WTC11 (cell line): ENCODE measurements at regions not wholly inside any gene's neighbourhood (a gene's known extent, or its start where the extent isn't known, plus 50 kb on each side); places are given as distances from the start of the nearest gene placed in this dataset.

Experiments used
- ATAC-seq: fragments of 200-7000 bp; cut with Tn5 transposase; 2 replicates; pipeline ENCODE4 v1.10.0; 2021; ENCODE audit warnings: mild to moderate bottlenecking, moderate library complexity
- CTCF ChIA-PET: fragments of 300-600 bp; sonication (Branson Sonifier 250); formaldehyde crosslinking; loops from one replicate; lab custom pipeline; 2021; ENCODE audit warnings: antibody characterized with exemption; lab: Charles Lee
- POLR2A ChIA-PET: fragments of 350-600 bp; sonication (Branson Sonifier 250); formaldehyde crosslinking; loops from one replicate; lab custom pipeline; 2021; ENCODE audit warnings: antibody characterized with exemption; lab: Charles Lee
- DNase-seq: peaks from one replicate; pipeline ENCODE4 v3.0.0; 2021; ENCODE audit warnings: low spot score
- H3K27ac Mint-ChIP-seq: 2 replicates; pipeline ENCODE4 v1.8.0; 2021; ENCODE audit warnings: mixed read lengths
- H3K27me3 Mint-ChIP-seq: 2 replicates; pipeline ENCODE4 v1.8.0; 2021; ENCODE audit warnings: low read depth, mild to moderate bottlenecking, moderate library complexity, mixed read lengths
- H3K36me3 Mint-ChIP-seq: 2 replicates; pipeline ENCODE4 v1.8.0; 2021; ENCODE audit warnings: mixed read lengths
- H3K4me1 Mint-ChIP-seq: 2 replicates; pipeline ENCODE4 v1.8.0; 2022; ENCODE audit warnings: mixed read lengths
- H3K4me3 Mint-ChIP-seq: 2 replicates; pipeline ENCODE4 v1.8.0; 2021; ENCODE audit warnings: mild to moderate bottlenecking, moderate library complexity, mixed read lengths
- H3K9me3 Mint-ChIP-seq: 2 replicates; pipeline ENCODE4 v1.8.0; 2021; ENCODE audit warnings: mixed read lengths
- AR ChIP-seq: fragments of 250-450 bp; sonication (Bioruptor Pico); IDR thresholded peaks from 2 replicates; pipeline ENCODE4 v1.9.0; 2021; ENCODE audit warnings: mild to moderate bottlenecking
- ATF1 ChIP-seq: sonication (generic); formaldehyde crosslinking; IDR thresholded peaks from 2 replicates; pipeline ENCODE4 v1.8.1; 2023; ENCODE audit warnings: mild to moderate bottlenecking, moderate library complexity, missing genetic modification reagents
- CREB1 ChIP-seq: sonication (generic); formaldehyde crosslinking; IDR thresholded peaks from 2 replicates; pipeline ENCODE4 v1.8.0; 2023; ENCODE audit warnings: mild to moderate bottlenecking, missing genetic modification reagents
- CREM ChIP-seq: sonication (generic); formaldehyde crosslinking; IDR thresholded peaks from 2 replicates; pipeline ENCODE4 v1.8.1; 2022; ENCODE audit warnings: mild to moderate bottlenecking, missing genetic modification reagents, moderate library complexity
- ELF4 ChIP-seq: sonication (generic); formaldehyde crosslinking; IDR thresholded peaks from 2 replicates; pipeline ENCODE4 v1.8.1; 2022; ENCODE audit warnings: low read depth, mild to moderate bottlenecking, moderate library complexity, missing genetic modification reagents
- FOXK1 ChIP-seq: sonication (generic); formaldehyde crosslinking; IDR thresholded peaks from 2 replicates; pipeline ENCODE4 v1.8.0; 2022; ENCODE audit warnings: mild to moderate bottlenecking, moderate library complexity, missing genetic modification reagents
- KAT7 ChIP-seq: sonication (generic); formaldehyde crosslinking; IDR thresholded peaks from 2 replicates; pipeline ENCODE4 v1.8.1; 2023; ENCODE audit warnings: missing genetic modification reagents, mild to moderate bottlenecking, borderline replicate concordance
- NFE2L1 ChIP-seq: sonication (generic); formaldehyde crosslinking; IDR thresholded peaks from 2 replicates; pipeline ENCODE4 v1.8.1; 2023; ENCODE audit warnings: missing genetic modification reagents
- NR1H2 ChIP-seq: sonication (generic); formaldehyde crosslinking; IDR thresholded peaks from 2 replicates; pipeline ENCODE4 v1.9.0; 2021; ENCODE audit warnings: mild to moderate bottlenecking, moderate library complexity, missing genetic modification reagents
- NR2C2 ChIP-seq: sonication (generic); formaldehyde crosslinking; IDR thresholded peaks from 2 replicates; pipeline ENCODE4 v1.8.0; 2022; ENCODE audit warnings: mild to moderate bottlenecking, missing genetic modification reagents
- SP1 ChIP-seq: sonication (generic); formaldehyde crosslinking; conservative IDR thresholded peaks from 2 replicates; pipeline ENCODE4 v1.8.1; 2022; ENCODE audit warnings: missing genetic modification reagents
- ZMAT4 ChIP-seq: fragments of 250-450 bp; sonication (Bioruptor Pico); IDR thresholded peaks from 2 replicates; pipeline ENCODE4 v1.9.0; 2021; ENCODE audit warnings: mild to moderate bottlenecking
- ZNF121 ChIP-seq: sonication (generic); formaldehyde crosslinking; IDR thresholded peaks from 2 replicates; pipeline ENCODE4 v1.8.0; 2023; ENCODE audit warnings: missing genetic modification reagents
- ZNF396 ChIP-seq: fragments of 250-450 bp; sonication (Bioruptor Pico); IDR thresholded peaks from 2 replicates; pipeline ENCODE4 v1.8.0; 2021; ENCODE audit warnings: mild to moderate bottlenecking, moderate library complexity, borderline replicate concordance
- TF ChIP-seq, protein P1 (sequence below): fragments of 250-450 bp; sonication (Bioruptor Pico); IDR thresholded peaks from 2 replicates; pipeline ENCODE4 v1.9.0; 2021; ENCODE audit warnings: mild to moderate bottlenecking, borderline replicate concordance
- TF ChIP-seq, protein P2 (sequence below): sonication (generic); formaldehyde crosslinking; IDR thresholded peaks from 2 replicates; pipeline ENCODE4 v1.8.0; 2022; ENCODE audit warnings: mild to moderate bottlenecking, missing genetic modification reagents
- TF ChIP-seq, protein P3 (sequence below): fragments of 200-600 bp; IDR thresholded peaks from 2 replicates; pipeline ENCODE4 v1.8.0; 2022; ENCODE audit warnings: antibody characterized with exemption
- TF ChIP-seq, protein P4 (sequence below): sonication (generic); formaldehyde crosslinking; IDR thresholded peaks from 2 replicates; pipeline ENCODE4 v1.8.1; 2023; ENCODE audit warnings: mild to moderate bottlenecking, missing genetic modification reagents, moderate library complexity
- TF ChIP-seq, protein P5 (sequence below): sonication (generic); formaldehyde crosslinking; IDR thresholded peaks from 2 replicates; pipeline ENCODE4 v1.8.1; 2023; ENCODE audit warnings: mild to moderate bottlenecking, moderate library complexity, missing genetic modification reagents

- no peak for TF ChIP-seq ZNF396
- no peak for TF ChIP-seq ELF4 (CRISPR knock-in tag)
- no peak for TF ChIP-seq CREM (CRISPR knock-in tag)
- no peak for TF ChIP-seq ATF1 (CRISPR knock-in tag)
- TF ChIP-seq SP1 (CRISPR knock-in tag): no peak
- TF ChIP-seq, protein P1, sequence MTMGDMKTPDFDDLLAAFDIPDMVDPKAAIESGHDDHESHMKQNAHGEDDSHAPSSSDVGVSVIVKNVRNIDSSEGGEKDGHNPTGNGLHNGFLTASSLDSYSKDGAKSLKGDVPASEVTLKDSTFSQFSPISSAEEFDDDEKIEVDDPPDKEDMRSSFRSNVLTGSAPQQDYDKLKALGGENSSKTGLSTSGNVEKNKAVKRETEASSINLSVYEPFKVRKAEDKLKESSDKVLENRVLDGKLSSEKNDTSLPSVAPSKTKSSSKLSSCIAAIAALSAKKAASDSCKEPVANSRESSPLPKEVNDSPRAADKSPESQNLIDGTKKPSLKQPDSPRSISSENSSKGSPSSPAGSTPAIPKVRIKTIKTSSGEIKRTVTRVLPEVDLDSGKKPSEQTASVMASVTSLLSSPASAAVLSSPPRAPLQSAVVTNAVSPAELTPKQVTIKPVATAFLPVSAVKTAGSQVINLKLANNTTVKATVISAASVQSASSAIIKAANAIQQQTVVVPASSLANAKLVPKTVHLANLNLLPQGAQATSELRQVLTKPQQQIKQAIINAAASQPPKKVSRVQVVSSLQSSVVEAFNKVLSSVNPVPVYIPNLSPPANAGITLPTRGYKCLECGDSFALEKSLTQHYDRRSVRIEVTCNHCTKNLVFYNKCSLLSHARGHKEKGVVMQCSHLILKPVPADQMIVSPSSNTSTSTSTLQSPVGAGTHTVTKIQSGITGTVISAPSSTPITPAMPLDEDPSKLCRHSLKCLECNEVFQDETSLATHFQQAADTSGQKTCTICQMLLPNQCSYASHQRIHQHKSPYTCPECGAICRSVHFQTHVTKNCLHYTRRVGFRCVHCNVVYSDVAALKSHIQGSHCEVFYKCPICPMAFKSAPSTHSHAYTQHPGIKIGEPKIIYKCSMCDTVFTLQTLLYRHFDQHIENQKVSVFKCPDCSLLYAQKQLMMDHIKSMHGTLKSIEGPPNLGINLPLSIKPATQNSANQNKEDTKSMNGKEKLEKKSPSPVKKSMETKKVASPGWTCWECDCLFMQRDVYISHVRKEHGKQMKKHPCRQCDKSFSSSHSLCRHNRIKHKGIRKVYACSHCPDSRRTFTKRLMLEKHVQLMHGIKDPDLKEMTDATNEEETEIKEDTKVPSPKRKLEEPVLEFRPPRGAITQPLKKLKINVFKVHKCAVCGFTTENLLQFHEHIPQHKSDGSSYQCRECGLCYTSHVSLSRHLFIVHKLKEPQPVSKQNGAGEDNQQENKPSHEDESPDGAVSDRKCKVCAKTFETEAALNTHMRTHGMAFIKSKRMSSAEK (CRISPR knock-in tag): no peak
- TF ChIP-seq CREB1 (CRISPR knock-in tag): no peak
- TF ChIP-seq FOXK1 (CRISPR knock-in tag): no peak
These were observed 391.5 kb downstream of the GASK1B start (continued) for GRCh38 chr4:157781361-157781760.

DNA sequence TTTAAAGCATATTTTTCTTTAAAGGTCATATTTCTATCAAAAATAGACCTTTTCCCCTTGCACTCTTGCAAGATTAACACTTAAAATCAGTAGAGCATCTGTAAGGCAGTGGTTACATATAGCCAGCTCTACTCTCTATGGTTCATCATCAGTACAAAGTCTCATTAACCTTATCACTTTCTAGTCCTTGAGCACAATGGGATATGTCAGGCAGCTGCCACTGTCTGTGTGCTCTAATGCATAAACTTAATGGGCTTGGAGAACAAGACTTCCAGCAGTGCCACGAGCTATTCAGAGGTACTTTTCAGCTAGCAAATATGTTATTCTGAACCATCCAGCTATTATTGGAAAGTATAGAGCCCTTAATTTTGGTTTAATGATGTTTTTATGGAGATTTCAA lies 393.7 kb downstream of the GASK1B start:
- no peaks in the 10 kb centered on the region for H3K27me3 Mint-ChIP-seq
- H3K4me3 Mint-ChIP-seq: no peak overlapping the region
- H3K27ac Mint-ChIP-seq: no peak overlapping the region
- no peak for DNase-seq
- H3K9me3 Mint-ChIP-seq: no peaks in the 10 kb centered on the region; the same call in 1 of the 2 replicates
- H3K36me3 Mint-ChIP-seq: no peaks in the 10 kb centered on the region
- H3K4me1 Mint-ChIP-seq: no peaks in the 10 kb centered on the region
- no peak for ATAC-seq
- ChIA-PET POLR2A (no interaction called here), CTCF (no interaction called here)
- no peak for TF ChIP-seq ZNF396
- TF ChIP-seq, protein P2, sequence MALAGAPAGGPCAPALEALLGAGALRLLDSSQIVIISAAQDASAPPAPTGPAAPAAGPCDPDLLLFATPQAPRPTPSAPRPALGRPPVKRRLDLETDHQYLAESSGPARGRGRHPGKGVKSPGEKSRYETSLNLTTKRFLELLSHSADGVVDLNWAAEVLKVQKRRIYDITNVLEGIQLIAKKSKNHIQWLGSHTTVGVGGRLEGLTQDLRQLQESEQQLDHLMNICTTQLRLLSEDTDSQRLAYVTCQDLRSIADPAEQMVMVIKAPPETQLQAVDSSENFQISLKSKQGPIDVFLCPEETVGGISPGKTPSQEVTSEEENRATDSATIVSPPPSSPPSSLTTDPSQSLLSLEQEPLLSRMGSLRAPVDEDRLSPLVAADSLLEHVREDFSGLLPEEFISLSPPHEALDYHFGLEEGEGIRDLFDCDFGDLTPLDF (CRISPR knock-in tag): no peak
- TF ChIP-seq ZMAT4 (CRISPR knock-in tag): no peak
- no peak for TF ChIP-seq KAT7 (CRISPR knock-in tag)
- TF ChIP-seq NR1H2 (CRISPR knock-in tag): no peak
- no peak for TF ChIP-seq NR2C2 (CRISPR knock-in tag)
- no peak for TF ChIP-seq AR (CRISPR knock-in tag)
- no peak for TF ChIP-seq ZNF121 (CRISPR knock-in tag)
- no peak for TF ChIP-seq NFE2L1 (CRISPR knock-in tag)
- TF ChIP-seq, protein P1 (CRISPR knock-in tag): no peak
- TF ChIP-seq, protein P3, sequence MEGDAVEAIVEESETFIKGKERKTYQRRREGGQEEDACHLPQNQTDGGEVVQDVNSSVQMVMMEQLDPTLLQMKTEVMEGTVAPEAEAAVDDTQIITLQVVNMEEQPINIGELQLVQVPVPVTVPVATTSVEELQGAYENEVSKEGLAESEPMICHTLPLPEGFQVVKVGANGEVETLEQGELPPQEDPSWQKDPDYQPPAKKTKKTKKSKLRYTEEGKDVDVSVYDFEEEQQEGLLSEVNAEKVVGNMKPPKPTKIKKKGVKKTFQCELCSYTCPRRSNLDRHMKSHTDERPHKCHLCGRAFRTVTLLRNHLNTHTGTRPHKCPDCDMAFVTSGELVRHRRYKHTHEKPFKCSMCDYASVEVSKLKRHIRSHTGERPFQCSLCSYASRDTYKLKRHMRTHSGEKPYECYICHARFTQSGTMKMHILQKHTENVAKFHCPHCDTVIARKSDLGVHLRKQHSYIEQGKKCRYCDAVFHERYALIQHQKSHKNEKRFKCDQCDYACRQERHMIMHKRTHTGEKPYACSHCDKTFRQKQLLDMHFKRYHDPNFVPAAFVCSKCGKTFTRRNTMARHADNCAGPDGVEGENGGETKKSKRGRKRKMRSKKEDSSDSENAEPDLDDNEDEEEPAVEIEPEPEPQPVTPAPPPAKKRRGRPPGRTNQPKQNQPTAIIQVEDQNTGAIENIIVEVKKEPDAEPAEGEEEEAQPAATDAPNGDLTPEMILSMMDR: no peak
- TF ChIP-seq, protein P4, sequence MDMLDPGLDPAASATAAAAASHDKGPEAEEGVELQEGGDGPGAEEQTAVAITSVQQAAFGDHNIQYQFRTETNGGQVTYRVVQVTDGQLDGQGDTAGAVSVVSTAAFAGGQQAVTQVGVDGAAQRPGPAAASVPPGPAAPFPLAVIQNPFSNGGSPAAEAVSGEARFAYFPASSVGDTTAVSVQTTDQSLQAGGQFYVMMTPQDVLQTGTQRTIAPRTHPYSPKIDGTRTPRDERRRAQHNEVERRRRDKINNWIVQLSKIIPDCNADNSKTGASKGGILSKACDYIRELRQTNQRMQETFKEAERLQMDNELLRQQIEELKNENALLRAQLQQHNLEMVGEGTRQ: no peak
- TF ChIP-seq, protein P5, sequence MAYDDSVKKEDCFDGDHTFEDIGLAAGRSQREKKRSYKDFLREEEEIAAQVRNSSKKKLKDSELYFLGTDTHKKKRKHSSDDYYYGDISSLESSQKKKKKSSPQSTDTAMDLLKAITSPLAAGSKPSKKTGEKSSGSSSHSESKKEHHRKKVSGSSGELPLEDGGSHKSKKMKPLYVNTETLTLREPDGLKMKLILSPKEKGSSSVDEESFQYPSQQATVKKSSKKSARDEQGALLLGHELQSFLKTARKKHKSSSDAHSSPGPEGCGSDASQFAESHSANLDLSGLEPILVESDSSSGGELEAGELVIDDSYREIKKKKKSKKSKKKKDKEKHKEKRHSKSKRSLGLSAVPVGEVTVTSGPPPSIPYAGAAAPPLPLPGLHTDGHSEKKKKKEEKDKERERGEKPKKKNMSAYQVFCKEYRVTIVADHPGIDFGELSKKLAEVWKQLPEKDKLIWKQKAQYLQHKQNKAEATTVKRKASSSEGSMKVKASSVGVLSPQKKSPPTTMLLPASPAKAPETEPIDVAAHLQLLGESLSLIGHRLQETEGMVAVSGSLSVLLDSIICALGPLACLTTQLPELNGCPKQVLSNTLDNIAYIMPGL (CRISPR knock-in tag): no peak
